K562 (cell line): ENCODE measurements at regions not wholly inside any gene's neighbourhood (a gene's known extent, or its start where the extent isn't known, plus 50 kb on each side); places are given as distances from the start of the nearest gene placed in this dataset.

Experiments
- ATF3 ChIP-seq, 2 experiments: fragments of 450-650 bp in 1 of 2; sonication (generic) in 1 of 2; formaldehyde crosslinking in 1 of 2; IDR thresholded peaks in 1 of 2; conservative IDR thresholded peaks in 1 of 2; 2 replicates each; pipeline versions ENCODE4 v1.6.1 to v1.8.1; 2016 to 2023; ENCODE audit warnings: mild to moderate bottlenecking in 2 of 2, moderate library complexity in 2 of 2, inconsistent platforms in 1 of 2, missing genetic modification reagents in 1 of 2
- BRCA1 ChIP-seq, 2 experiments: fragments of 450-650 bp in 1 of 2; sonication (generic) in 1 of 2; formaldehyde crosslinking in 1 of 2; IDR thresholded peaks; 2 replicates each; pipeline versions ENCODE4 v1.5.0 to v1.6.1; 2017 to 2020; ENCODE audit warnings: mild to moderate bottlenecking in 1 of 2, missing genetic modification reagents in 1 of 2
- CTBP1 ChIP-seq: fragments of 450-650 bp; IDR thresholded peaks from 2 replicates; pipeline ENCODE4 v1.6.1; 2016; ENCODE audit warnings: borderline replicate concordance
- GABPA ChIP-seq: fragments of 200-800 bp; sonication (Bioruptor generic); conservative IDR thresholded peaks from 2 replicates; pipeline ENCODE4 v1.6.1; 2016; ENCODE audit warnings: low read depth, missing genetic modification characterization, missing compliant biosample characterization
- KAT8 ChIP-seq: fragments of 450-650 bp; IDR thresholded peaks from 2 replicates; pipeline ENCODE4 v1.6.1; 2016; ENCODE audit warnings: low read depth, mild to moderate bottlenecking
- SMAD2 ChIP-seq: fragments of 150-350 bp; IDR thresholded peaks from 2 replicates; pipeline ENCODE4 v1.6.1; 2014; ENCODE audit warnings: low read depth, mild to moderate bottlenecking, low read length
- SMAD3 ChIP-seq: fragments of 450-650 bp; formaldehyde crosslinking; conservative IDR thresholded peaks from 2 replicates; pipeline ENCODE4 v1.4.0; 2020; ENCODE audit warnings: mild to moderate bottlenecking
- TAF1 ChIP-seq: IDR thresholded peaks from 2 replicates; pipeline ENCODE4 v1.6.1; 2011; ENCODE audit warnings: mild to moderate bottlenecking, low read length, moderate library complexity; ENCODE audit not compliant: insufficient read depth, control insufficient read depth, severe bottlenecking; ENCODE audit errors: extremely low read depth
- TEAD1 ChIP-seq, 2 experiments: fragments of 450-650 bp in 1 of 2; sonication (generic) in 1 of 2; formaldehyde crosslinking; IDR thresholded peaks; 2 replicates each; pipeline versions ENCODE4 v1.4.0 to v1.8.0; 2020 to 2022; ENCODE audit warnings: mild to moderate bottlenecking in 2 of 2, missing genetic modification reagents in 1 of 2
- ZNF24 ChIP-seq: fragments of 450-650 bp; IDR thresholded peaks from 2 replicates; pipeline ENCODE4 v1.6.1; 2016

- TF ChIP-seq KAT8, result no peak
- no peak for TF ChIP-seq TEAD1 (CRISPR knock-in tag; IDR thresholded peaks at IDR 0.05)
- TF ChIP-seq GABPA (tag), result no peak
- no peak for TF ChIP-seq BRCA1 (IDR thresholded peaks at IDR 0.05)
- no peak for TF ChIP-seq BRCA1 (CRISPR knock-in tag; IDR thresholded peaks at IDR 0.05)
- TF ChIP-seq ZNF24, result no peak
- TF ChIP-seq CTBP1, result no peak
- no peak for TF ChIP-seq SMAD2
- TF ChIP-seq ATF3 (IDR thresholded peaks at IDR 0.05), result no peak
- no peak for TF ChIP-seq ATF3 (CRISPR knock-in tag; conservative IDR thresholded peaks at IDR 0.05)
- TF ChIP-seq SMAD3, result no peak
- TF ChIP-seq TAF1, result no peak
Measured at GRCh38 chr1:30324251-30325084, 398.9 kb downstream of the MATN1 start.
